GM20000 (cell line): ENCODE measurements at regions not wholly inside any gene's neighbourhood (a gene's known extent, or its start where the extent isn't known, plus 50 kb on each side); places are given as distances from the start of the nearest gene placed in this dataset.

Experiments used
- DNase-seq: peaks from one replicate; pipeline ENCODE4 v3.0.0; 2012; ENCODE audit warnings: low spot score
- TF ChIP-seq, protein P1 (sequence below): IDR thresholded peaks from 2 replicates; pipeline ENCODE4 v1.5.1; 2012; ENCODE audit warnings: mild to moderate bottlenecking, control low read depth; ENCODE audit errors: extremely low read depth, missing control alignments

GRCh38 chr13:76647550-76647949 lies 238.7 kb downstream of the KCTD12 start:
- TF ChIP-seq, protein P1, sequence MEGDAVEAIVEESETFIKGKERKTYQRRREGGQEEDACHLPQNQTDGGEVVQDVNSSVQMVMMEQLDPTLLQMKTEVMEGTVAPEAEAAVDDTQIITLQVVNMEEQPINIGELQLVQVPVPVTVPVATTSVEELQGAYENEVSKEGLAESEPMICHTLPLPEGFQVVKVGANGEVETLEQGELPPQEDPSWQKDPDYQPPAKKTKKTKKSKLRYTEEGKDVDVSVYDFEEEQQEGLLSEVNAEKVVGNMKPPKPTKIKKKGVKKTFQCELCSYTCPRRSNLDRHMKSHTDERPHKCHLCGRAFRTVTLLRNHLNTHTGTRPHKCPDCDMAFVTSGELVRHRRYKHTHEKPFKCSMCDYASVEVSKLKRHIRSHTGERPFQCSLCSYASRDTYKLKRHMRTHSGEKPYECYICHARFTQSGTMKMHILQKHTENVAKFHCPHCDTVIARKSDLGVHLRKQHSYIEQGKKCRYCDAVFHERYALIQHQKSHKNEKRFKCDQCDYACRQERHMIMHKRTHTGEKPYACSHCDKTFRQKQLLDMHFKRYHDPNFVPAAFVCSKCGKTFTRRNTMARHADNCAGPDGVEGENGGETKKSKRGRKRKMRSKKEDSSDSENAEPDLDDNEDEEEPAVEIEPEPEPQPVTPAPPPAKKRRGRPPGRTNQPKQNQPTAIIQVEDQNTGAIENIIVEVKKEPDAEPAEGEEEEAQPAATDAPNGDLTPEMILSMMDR = no peak
- no peak for DNase-seq

DNA sequence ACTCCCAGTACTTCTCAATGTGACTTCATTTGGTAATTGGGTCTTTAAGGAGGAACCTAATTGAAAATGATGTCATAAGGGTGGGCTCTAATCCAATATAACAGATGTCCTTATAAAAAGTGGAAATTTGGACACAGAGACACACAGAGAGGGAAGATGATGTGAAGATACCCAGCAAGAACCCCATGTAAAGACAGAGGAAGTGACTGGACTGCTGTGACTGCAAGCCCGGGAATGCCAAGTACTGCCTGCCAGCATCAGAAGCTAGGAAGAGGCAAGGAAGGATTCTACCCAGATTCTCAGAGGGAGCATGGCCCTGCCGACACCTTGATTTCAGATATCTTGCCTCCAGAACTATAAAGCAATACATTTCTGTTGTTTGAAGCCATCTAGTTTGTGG lies 239.3 kb downstream of the KCTD12 start:
- TF ChIP-seq, protein P1 = no peak
- no peak for DNase-seq

GRCh38 chr13:76645632-76646031 lies 240.6 kb downstream of the KCTD12 start:
- DNase-seq = no peak
- TF ChIP-seq, protein P1 = no peak

GRCh38 chr13:76644906-76645305 lies 241.3 kb downstream of the KCTD12 start:
- DNase-seq = no peak
- TF ChIP-seq, protein P1 = no peak

- DNase-seq = no peak
- TF ChIP-seq, protein P1 = no peak
Measured at GRCh38 chr13:76643596-76643995, 242.6 kb downstream of the KCTD12 start.

DNA sequence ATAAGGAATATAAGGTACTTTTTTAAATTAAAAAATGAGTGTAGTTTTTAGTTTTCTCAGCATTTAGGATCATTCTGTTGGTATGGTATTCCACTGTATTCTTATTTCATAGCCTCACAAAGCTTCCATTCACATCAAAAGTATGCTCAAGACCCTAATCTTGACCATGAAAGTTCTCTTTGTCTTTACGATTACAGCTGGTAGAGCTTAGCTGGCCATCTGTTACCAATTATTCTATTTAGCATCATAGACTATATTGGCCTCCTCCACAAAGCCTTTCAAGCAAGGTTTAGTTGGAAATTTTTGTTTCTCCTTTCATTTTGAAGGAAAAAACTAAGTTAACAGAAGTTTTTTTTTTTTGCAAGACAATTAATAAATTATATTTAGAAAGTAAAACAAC lies 245.1 kb downstream of the KCTD12 start:
- TF ChIP-seq, protein P1 = no peak
- no peak for DNase-seq

DNA sequence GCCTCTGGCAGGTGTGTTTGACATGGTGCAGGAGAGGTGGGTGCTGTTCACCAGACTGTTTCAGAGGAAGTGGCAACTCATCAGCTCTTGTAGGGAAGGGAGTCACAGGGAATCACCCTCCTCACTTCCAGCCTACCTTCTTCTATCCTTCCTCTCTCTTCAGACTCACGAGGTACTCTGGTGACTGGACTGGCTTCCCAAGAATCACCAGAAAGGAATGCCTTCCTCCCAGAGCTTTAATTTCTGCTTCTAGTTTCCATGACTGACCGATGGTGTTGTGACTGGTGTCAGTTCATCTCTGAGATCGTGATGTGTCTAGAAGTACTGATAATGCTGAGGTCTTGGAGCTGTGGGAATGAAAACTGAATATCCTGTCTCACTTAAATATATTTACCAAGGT lies 247.3 kb downstream of the KCTD12 start:
- no peak for DNase-seq
- TF ChIP-seq, protein P1 = no peak
